GM12878 (cell line): ENCODE measurements at regions not wholly inside any gene's neighbourhood (a gene's known extent, or its start where the extent isn't known, plus 50 kb on each side); places are given as distances from the start of the nearest gene placed in this dataset.

Experiments used
- ATAC-seq: fragments of 200-7000 bp; cut with Tn5 transposase; 3 replicates; pipeline ENCODE4 v1.9.1; 2020; ENCODE audit warnings: mild to moderate bottlenecking, moderate library complexity
- BruUV-seq: library from RNA; stranded (reverse); fragments of 400-500 nt; replicated peaks from 2 replicates; lab custom pipeline; 2021; lab: Mats Ljungman, UMichigan
- CTCF ChIA-PET: fragments of 300-600 bp; sonication (Branson Sonifier 250); formaldehyde crosslinking; extraction: SDS; loops from one replicate; lab custom pipeline; 2021; ENCODE audit warnings: inconsistent platforms; lab: Yijun Ruan, JAX
- POLR2A ChIA-PET: fragments of 350-600 bp; formaldehyde crosslinking; extraction: SDS; loops from one replicate; lab custom pipeline; 2021; ENCODE audit warnings: inconsistent platforms; lab: Charles Lee
- RAD21 ChIA-PET: fragments of 300-600 bp; sonication (Branson Sonifier 250); formaldehyde crosslinking; loops from one replicate; lab custom pipeline; 2023; ENCODE audit warnings: antibody characterized with exemption; ENCODE audit not compliant: unreplicated experiment; lab: Charles Lee
- SMC1A ChIA-PET: fragments of 300-600 bp; sonication (Branson Sonifier 250); formaldehyde crosslinking; loops from one replicate; lab custom pipeline; 2023; ENCODE audit not compliant: unreplicated experiment, uncharacterized antibody; lab: Charles Lee
- DNase-seq: peaks from one replicate; pipeline ENCODE4 v3.0.0-alpha.2; 2011; ENCODE audit warnings: low read depth, low spot score
- FAIRE-seq: peaks from 3 replicates; lab custom pipeline; 2011; peaks lifted over from hg19 to GRCh38; lab: Jason Lieb, UNC
- H2AFZ ChIP-seq: 2 replicates; pipeline ENCODE4 v1.6.0; 2011; ENCODE audit warnings: low read depth, low read length, control low read depth; ENCODE audit not compliant: control insufficient read depth
- H3K27ac ChIP-seq: 2 replicates; pipeline ENCODE4 v1.5.1; 2011; ENCODE audit warnings: control low read depth; ENCODE audit not compliant: control insufficient read depth, insufficient read depth
- H3K27me3 ChIP-seq, 2 experiments: replicated peaks in 1 of 2; 2 replicates each; pipeline versions ENCODE4 v1.6.0 to v1.6.1; 2011; ENCODE audit warnings: low read length in 1 of 2; ENCODE audit not compliant: control insufficient read depth in 2 of 2, insufficient read depth in 2 of 2
- H3K36me3 ChIP-seq, 2 experiments: 2 replicates each; pipeline ENCODE4 v1.5.1; 2011; ENCODE audit warnings: low read length in 1 of 2; ENCODE audit not compliant: control insufficient read depth in 2 of 2, insufficient read depth in 2 of 2
- H3K4me1 ChIP-seq: 2 replicates; pipeline ENCODE4 v1.6.1; 2011; ENCODE audit warnings: mild to moderate bottlenecking, low read length, moderate library complexity, mixed read lengths; ENCODE audit not compliant: control insufficient read depth, insufficient read depth
- H3K4me2 ChIP-seq: 2 replicates; pipeline ENCODE4 v1.6.0; 2011; ENCODE audit warnings: control low read depth; ENCODE audit not compliant: control insufficient read depth, insufficient read depth
- H3K4me3 ChIP-seq: fragments of 200-600 bp; sonication (generic); 2 replicates; pipeline ENCODE4 v1.5.1; 2016
- H3K79me2 ChIP-seq: 2 replicates; pipeline ENCODE4 v1.6.0; 2011; ENCODE audit warnings: low read length; ENCODE audit not compliant: control insufficient read depth, insufficient read depth
- H3K9ac ChIP-seq: 2 replicates; pipeline ENCODE4 v1.8.0; 2011; ENCODE audit warnings: low read length, control low read depth, mixed read lengths; ENCODE audit not compliant: control insufficient read depth, insufficient read depth
- H3K9me3 ChIP-seq: replicated peaks from 3 replicates; pipeline ENCODE4 v1.5.1; 2011; ENCODE audit warnings: mild to moderate bottlenecking, low read length; ENCODE audit not compliant: control insufficient read depth, insufficient read depth
- H4K20me1 ChIP-seq: 2 replicates; pipeline ENCODE4 v1.6.0; 2011; ENCODE audit not compliant: control insufficient read depth, insufficient read depth
- BCL11A ChIP-seq: IDR thresholded peaks from 2 replicates; pipeline ENCODE4 v1.6.1; 2011; ENCODE audit warnings: low read depth, low read length
- BHLHE40 ChIP-seq, 2 experiments: fragments of 450-650 bp in 1 of 2; IDR thresholded peaks; 2 replicates each; pipeline ENCODE4 v1.6.1; 2011 to 2017; ENCODE audit warnings: low read depth in 2 of 2, borderline replicate concordance in 1 of 2, improper control_type of control experiment in 1 of 2, low read length in 1 of 2, mild to moderate bottlenecking in 1 of 2
- CBX5 ChIP-seq: sonication (generic); IDR thresholded peaks from 2 replicates; pipeline ENCODE4 v1.6.1; 2016; ENCODE audit warnings: low read depth, moderate library complexity, mild to moderate bottlenecking, inconsistent platforms
- CEBPB ChIP-seq, 2 experiments: fragments of 150-350 bp in 1 of 2; IDR thresholded peaks; 2 replicates each; pipeline ENCODE4 v1.6.1; 2012 to 2014; ENCODE audit warnings: low read depth in 2 of 2, low read length in 2 of 2, borderline replicate concordance in 1 of 2, inconsistent platforms in 1 of 2
- CHD2 ChIP-seq: IDR thresholded peaks from 2 replicates; pipeline ENCODE4 v1.6.1; 2011; ENCODE audit warnings: low read depth, low read length, improper control_type of control experiment, borderline replicate concordance
- GATAD2B ChIP-seq: fragments of 450-650 bp; conservative IDR thresholded peaks from 2 replicates; pipeline ENCODE4 v1.6.1; 2017; ENCODE audit warnings: low read depth, mild to moderate bottlenecking, moderate library complexity
- MTA2 ChIP-seq: fragments of 450-650 bp; IDR thresholded peaks from 2 replicates; pipeline ENCODE4 v1.6.1; 2016; ENCODE audit warnings: low read depth, mild to moderate bottlenecking, moderate library complexity
- MTA3 ChIP-seq: IDR thresholded peaks from 2 replicates; pipeline ENCODE4 v1.6.1; 2012; ENCODE audit warnings: low read length, inconsistent platforms, borderline replicate concordance
- NR2F1 ChIP-seq: fragments of 450-650 bp; conservative IDR thresholded peaks from 2 replicates; pipeline ENCODE4 v1.6.1; 2017; ENCODE audit warnings: mild to moderate bottlenecking
- PKNOX1 ChIP-seq: fragments of 450-650 bp; IDR thresholded peaks from 2 replicates; pipeline ENCODE4 v1.6.1; 2016; ENCODE audit warnings: mild to moderate bottlenecking
- RUNX3 ChIP-seq: IDR thresholded peaks from 2 replicates; pipeline ENCODE4 v1.6.1; 2012; ENCODE audit warnings: low read length, inconsistent platforms
- SPI1 ChIP-seq: IDR thresholded peaks from 2 replicates; pipeline ENCODE4 v1.6.1; 2011; ENCODE audit warnings: low read depth, mild to moderate bottlenecking, low read length, moderate library complexity, borderline replicate concordance; ENCODE audit not compliant: insufficient read depth
- TBL1XR1 ChIP-seq: IDR thresholded peaks from 2 replicates; pipeline ENCODE4 v1.6.1; 2012; ENCODE audit warnings: low read depth, low read length, improper control_type of control experiment
- ZNF207 ChIP-seq: fragments of 450-650 bp; IDR thresholded peaks from 2 replicates; pipeline ENCODE4 v1.6.1; 2014; ENCODE audit warnings: antibody characterized with exemption, mild to moderate bottlenecking, borderline replicate concordance
- WGBS: methylation state at CpG from one replicate; pipeline ENCODE4 v1.1.6; 2016; ENCODE audit warnings: low lambda C conversion rate; ENCODE audit not compliant: insufficient replicate concordance, insufficient coverage; ENCODE audit errors: missing lambda C conversion rate; 5-methylcytosine and 5-hydroxymethylcytosine counted together
- in situ Hi-C: fragments of 300-500 bp; cut with MboI; formaldehyde crosslinking; loops from 9 replicates; pipeline ENCODE4 v1.14.3; 2018; ENCODE audit warnings: mixed read lengths
- intact Hi-C: fragments of 100-400 bp; cut with micrococcal nuclease; formaldehyde crosslinking; loops from one replicate; pipeline ENCODE4 v1.14.2; 2022; ENCODE audit not compliant: unreplicated experiment
- TF ChIP-seq, protein P1 (sequence below): IDR thresholded peaks from 2 replicates; pipeline ENCODE4 v1.6.1; 2011; ENCODE audit warnings: borderline replicate concordance, low read depth, mild to moderate bottlenecking, moderate library complexity, mixed read lengths, low read length; ENCODE audit not compliant: insufficient read depth; ENCODE audit errors: extremely low read length
- TF ChIP-seq, protein P2 (sequence below): IDR thresholded peaks from 2 replicates; pipeline ENCODE4 v1.6.1; 2012; ENCODE audit warnings: mild to moderate bottlenecking, low read depth, low read length
- TF ChIP-seq, protein P3 (sequence below), 3 experiments: IDR thresholded peaks in 2 of 3; conservative IDR thresholded peaks in 1 of 3; 2 replicates each; pipeline ENCODE4 v1.5.1; 2011; ENCODE audit warnings: low read depth in 3 of 3, low read length in 3 of 3, mild to moderate bottlenecking in 3 of 3, control low read depth in 2 of 3, moderate library complexity in 2 of 3, inconsistent platforms in 1 of 3, mixed read lengths in 1 of 3; ENCODE audit not compliant: control insufficient read depth in 2 of 3, insufficient read depth in 1 of 3; ENCODE audit errors: extremely low read depth in 1 of 3

- TF ChIP-seq PKNOX1 (no peak), CHD2 (no peak), BHLHE40 (IDR thresholded peaks at IDR 0.05; ENCODE audit: borderline replicate concordance in 1 of 2, low read depth in 2 of 2, low read length in 1 of 2) (no peak), TBL1XR1 (no peak)
- TF ChIP-seq, protein P1, sequence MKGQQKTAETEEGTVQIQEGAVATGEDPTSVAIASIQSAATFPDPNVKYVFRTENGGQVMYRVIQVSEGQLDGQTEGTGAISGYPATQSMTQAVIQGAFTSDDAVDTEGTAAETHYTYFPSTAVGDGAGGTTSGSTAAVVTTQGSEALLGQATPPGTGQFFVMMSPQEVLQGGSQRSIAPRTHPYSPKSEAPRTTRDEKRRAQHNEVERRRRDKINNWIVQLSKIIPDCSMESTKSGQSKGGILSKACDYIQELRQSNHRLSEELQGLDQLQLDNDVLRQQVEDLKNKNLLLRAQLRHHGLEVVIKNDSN, result no peak
These were observed 348.5 kb upstream of the POU1F1 start (continued) for GRCh38 chr3:87624860-87625259.

DNA sequence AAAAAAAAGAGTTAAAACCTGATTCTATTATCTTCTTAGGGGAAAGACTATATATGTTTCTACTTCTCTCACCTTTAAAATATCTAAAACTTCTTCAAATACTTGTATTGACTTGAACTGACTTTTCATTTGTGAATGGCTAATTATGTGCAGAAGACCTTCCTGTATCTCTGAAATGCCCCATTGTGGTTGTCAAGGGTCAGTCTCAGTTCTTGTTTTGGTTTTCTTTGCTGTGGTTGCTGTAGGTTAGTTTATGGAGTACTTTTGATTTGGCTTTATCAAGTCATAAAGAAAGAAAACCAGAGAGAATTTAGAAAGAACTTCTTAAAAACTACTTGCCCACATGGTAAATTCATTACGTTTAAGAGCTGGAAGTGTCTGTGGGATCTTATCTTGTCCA lies 345.3 kb upstream of the POU1F1 start:
- DNase-seq (peak; percentile 26), ATAC-seq (peak; percentile 96), FAIRE-seq (no peak)
- Histone ChIP-seq H3K27ac (no peak overlapping the region), H3K79me2 (no peaks in the 10 kb centered on the region), H3K9ac (no peak overlapping the region), H3K4me1 (no peaks in the 10 kb centered on the region), H3K36me3 (no peaks in the 10 kb centered on the region), H3K9me3 (no peaks in the 10 kb centered on the region), H3K4me2 (no peak overlapping the region), H3K4me3 (no peak overlapping the region), H2AFZ (no peak overlapping the region), H4K20me1 (no peaks in the 10 kb centered on the region), H3K27me3 (no peaks in the 10 kb centered on the region)
- in situ Hi-C loops, result no loop called here
- ChIA-PET RAD21 (no interaction called here), SMC1A (no interaction called here), CTCF (no interaction called here), POLR2A (no interaction called here)
- 5% methylated on average over 1 of the region's 1 CpG for WGBS
- BruUV-seq, result no TSS peak
- intact Hi-C loops, result no loop called here
- TF ChIP-seq MTA2, result peak; percentile 53
- TF ChIP-seq MTA3, result no peak
- TF ChIP-seq GATAD2B, result no peak
- TF ChIP-seq NR2F1, result peak; percentile 85
- peak; percentile 68; the same call in 1 of the 2 replicates for TF ChIP-seq SPI1
- peak; percentile 59 for TF ChIP-seq RUNX3
- TF ChIP-seq CBX5, result no peak
- TF ChIP-seq ZNF207, result no peak
- peak; percentile 43; the same call in 1 of the 2 replicates for TF ChIP-seq BCL11A
- TF ChIP-seq, protein P2, sequence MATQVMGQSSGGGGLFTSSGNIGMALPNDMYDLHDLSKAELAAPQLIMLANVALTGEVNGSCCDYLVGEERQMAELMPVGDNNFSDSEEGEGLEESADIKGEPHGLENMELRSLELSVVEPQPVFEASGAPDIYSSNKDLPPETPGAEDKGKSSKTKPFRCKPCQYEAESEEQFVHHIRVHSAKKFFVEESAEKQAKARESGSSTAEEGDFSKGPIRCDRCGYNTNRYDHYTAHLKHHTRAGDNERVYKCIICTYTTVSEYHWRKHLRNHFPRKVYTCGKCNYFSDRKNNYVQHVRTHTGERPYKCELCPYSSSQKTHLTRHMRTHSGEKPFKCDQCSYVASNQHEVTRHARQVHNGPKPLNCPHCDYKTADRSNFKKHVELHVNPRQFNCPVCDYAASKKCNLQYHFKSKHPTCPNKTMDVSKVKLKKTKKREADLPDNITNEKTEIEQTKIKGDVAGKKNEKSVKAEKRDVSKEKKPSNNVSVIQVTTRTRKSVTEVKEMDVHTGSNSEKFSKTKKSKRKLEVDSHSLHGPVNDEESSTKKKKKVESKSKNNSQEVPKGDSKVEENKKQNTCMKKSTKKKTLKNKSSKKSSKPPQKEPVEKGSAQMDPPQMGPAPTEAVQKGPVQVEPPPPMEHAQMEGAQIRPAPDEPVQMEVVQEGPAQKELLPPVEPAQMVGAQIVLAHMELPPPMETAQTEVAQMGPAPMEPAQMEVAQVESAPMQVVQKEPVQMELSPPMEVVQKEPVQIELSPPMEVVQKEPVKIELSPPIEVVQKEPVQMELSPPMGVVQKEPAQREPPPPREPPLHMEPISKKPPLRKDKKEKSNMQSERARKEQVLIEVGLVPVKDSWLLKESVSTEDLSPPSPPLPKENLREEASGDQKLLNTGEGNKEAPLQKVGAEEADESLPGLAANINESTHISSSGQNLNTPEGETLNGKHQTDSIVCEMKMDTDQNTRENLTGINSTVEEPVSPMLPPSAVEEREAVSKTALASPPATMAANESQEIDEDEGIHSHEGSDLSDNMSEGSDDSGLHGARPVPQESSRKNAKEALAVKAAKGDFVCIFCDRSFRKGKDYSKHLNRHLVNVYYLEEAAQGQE, result no peak
- TF ChIP-seq CEBPB (IDR thresholded peaks at IDR 0.05; ENCODE audit: borderline replicate concordance in 1 of 2, low read depth in 2 of 2, low read length in 2 of 2), result no peak
- TF ChIP-seq, protein P3, sequence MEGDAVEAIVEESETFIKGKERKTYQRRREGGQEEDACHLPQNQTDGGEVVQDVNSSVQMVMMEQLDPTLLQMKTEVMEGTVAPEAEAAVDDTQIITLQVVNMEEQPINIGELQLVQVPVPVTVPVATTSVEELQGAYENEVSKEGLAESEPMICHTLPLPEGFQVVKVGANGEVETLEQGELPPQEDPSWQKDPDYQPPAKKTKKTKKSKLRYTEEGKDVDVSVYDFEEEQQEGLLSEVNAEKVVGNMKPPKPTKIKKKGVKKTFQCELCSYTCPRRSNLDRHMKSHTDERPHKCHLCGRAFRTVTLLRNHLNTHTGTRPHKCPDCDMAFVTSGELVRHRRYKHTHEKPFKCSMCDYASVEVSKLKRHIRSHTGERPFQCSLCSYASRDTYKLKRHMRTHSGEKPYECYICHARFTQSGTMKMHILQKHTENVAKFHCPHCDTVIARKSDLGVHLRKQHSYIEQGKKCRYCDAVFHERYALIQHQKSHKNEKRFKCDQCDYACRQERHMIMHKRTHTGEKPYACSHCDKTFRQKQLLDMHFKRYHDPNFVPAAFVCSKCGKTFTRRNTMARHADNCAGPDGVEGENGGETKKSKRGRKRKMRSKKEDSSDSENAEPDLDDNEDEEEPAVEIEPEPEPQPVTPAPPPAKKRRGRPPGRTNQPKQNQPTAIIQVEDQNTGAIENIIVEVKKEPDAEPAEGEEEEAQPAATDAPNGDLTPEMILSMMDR (IDR thresholded peaks at IDR 0.05 in 2 of 3, conservative IDR thresholded peaks at IDR 0.05 in 1 of 3; ENCODE audit: control insufficient read depth in 2 of 3, extremely low read depth in 1 of 3, insufficient read depth in 1 of 3, low read depth in 3 of 3, low read length in 3 of 3), result no peak
